Thymus (tissue), 11 donors: ENCODE measurements at regions not wholly inside any gene's neighbourhood (a gene's known extent, or its start where the extent isn't known, plus 50 kb on each side); places are given as distances from the start of the nearest gene placed in this dataset.

Experiments used
- DNase-seq, 9 donors: peaks; one replicate each; pipeline ENCODE4 v3.0.0-alpha.2; 2013; ENCODE audit warnings: low spot score in 9 of 9, low read depth in 6 of 9, missing footprints in 1 of 9
- H3K27ac ChIP-seq, 2 donors: one replicate each; pipeline ENCODE4 v1.5.1; 2013; ENCODE audit warnings: control low read depth in 1 of 2, low read depth in 1 of 2, low read length in 1 of 2, mild to moderate bottlenecking in 1 of 2, moderate library complexity in 1 of 2
- H3K27me3 ChIP-seq, 2 donors: one replicate each; pipeline ENCODE4 v1.5.1; 2013; ENCODE audit warnings: low read length in 1 of 2; ENCODE audit not compliant: control insufficient read depth in 2 of 2, insufficient read depth in 1 of 2
- H3K36me3 ChIP-seq, 2 donors: one replicate each; pipeline ENCODE4 v1.5.1; 2013; ENCODE audit warnings: low read length in 1 of 2, mild to moderate bottlenecking in 1 of 2, moderate library complexity in 1 of 2; ENCODE audit not compliant: control insufficient read depth in 2 of 2, insufficient read depth in 2 of 2
- H3K4me1 ChIP-seq, 2 donors: one replicate each; pipeline ENCODE4 v1.5.1; 2013; ENCODE audit warnings: low read length in 2 of 2; ENCODE audit not compliant: control insufficient read depth in 2 of 2, insufficient read depth in 2 of 2
- H3K4me3 ChIP-seq, 2 donors: one replicate each; pipeline ENCODE4 v1.5.1; 2013; ENCODE audit warnings: low read length in 2 of 2, control low read depth in 1 of 2, mild to moderate bottlenecking in 1 of 2
- H3K9me3 ChIP-seq, 2 donors: one replicate each; pipeline ENCODE4 v1.5.1; 2013; ENCODE audit warnings: low read length in 1 of 2, mild to moderate bottlenecking in 1 of 2; ENCODE audit not compliant: control insufficient read depth in 2 of 2, insufficient read depth in 1 of 2
- WGBS: extraction: QIAGEN DNeasy Blood & Tissue Kit; methylation state at CpG from one replicate; pipeline ENCODE4 v1.1.7; 2013; 5-methylcytosine and 5-hydroxymethylcytosine counted together
- donor health status: healthy.

DNA sequence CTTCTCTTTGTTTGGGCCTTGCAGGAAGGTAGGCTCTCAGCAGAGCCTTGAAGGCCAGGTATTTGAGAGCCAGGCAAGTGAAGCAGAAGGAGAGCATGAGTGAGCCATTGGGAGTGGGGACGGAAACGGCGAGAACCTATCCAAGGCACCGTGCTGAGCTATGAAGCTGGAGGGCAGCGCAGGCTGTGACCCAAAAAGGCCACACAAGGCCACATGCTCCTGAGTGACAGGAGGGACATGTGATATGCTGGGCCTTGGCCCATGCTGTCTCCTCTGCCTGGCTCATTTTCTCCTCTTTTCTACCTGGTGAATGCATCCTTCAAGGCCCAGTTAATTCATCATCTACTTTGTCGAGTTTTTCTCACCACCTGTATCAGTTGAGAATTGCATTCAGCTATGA is 136.3 kb downstream of the PALM2AKAP2 start:
- Histone ChIP-seq H3K4me1 (peaks cover 18 to 34% of the 10 kb centered on the region in 2 donors), H3K4me3 (no peak overlapping the region), H3K36me3 (no peaks in the 10 kb centered on the region), H3K27ac (no peak overlapping the region), H3K27me3 (no peaks in the 10 kb centered on the region), H3K9me3 (no peaks in the 10 kb centered on the region)
- 97% methylated on average over 6 of the region's 6 CpGs for WGBS
- DNase-seq = no peak

DNA sequence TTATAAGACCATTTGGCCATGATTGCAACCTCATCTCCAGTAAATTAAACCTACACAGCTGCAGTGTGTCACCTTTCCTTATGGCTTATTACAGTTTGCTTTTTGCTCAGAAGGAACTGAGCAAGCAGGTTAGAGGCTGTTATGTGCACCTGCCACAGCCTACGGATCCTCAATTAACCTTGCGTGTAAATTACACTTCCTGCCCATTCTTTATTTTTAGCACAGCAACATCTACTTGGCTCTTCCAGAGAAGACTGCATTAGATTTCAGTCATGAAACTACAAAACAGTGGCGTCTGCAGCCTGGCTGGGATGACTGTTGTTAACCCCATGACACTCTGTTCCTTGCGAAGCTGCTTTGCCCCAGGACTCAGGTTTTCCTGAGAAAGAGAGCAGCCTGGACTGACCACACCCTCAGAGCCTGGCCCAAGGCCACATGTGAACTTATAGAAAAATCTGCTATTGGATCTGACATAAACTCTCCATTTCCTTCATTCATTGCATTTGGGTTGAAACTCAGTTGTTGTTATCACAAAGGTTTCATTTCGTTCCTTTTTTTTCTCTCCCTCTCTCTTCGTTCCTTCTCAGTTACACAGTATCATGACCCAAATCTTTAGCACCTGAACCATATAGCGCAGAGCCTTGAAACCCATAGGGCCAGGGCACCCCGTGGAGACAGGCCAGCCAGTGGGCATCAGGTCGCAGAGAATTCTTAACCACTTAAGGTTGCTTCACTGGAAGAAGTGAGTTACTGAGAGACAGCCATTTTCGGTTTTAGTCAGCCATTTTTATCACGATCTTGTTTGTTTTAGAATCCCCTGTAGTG is 138.6 kb downstream of the PALM2AKAP2 start:
- WGBS = 46% methylated on average over 11 of the region's 11 CpGs
- Histone ChIP-seq H3K27me3 (no peaks in the 10 kb centered on the region), H3K9me3 (no peaks in the 10 kb centered on the region), H3K27ac (peak overlapping the region; percentile 95 to 96), H3K36me3 (no peaks in the 10 kb centered on the region), H3K4me3 (no peak overlapping the region), H3K4me1 (peaks cover 23 to 34% of the 10 kb centered on the region in 2 donors)
- peak in 7 of 9 donors; percentile 50 to 89 (median 70) for DNase-seq

DNA sequence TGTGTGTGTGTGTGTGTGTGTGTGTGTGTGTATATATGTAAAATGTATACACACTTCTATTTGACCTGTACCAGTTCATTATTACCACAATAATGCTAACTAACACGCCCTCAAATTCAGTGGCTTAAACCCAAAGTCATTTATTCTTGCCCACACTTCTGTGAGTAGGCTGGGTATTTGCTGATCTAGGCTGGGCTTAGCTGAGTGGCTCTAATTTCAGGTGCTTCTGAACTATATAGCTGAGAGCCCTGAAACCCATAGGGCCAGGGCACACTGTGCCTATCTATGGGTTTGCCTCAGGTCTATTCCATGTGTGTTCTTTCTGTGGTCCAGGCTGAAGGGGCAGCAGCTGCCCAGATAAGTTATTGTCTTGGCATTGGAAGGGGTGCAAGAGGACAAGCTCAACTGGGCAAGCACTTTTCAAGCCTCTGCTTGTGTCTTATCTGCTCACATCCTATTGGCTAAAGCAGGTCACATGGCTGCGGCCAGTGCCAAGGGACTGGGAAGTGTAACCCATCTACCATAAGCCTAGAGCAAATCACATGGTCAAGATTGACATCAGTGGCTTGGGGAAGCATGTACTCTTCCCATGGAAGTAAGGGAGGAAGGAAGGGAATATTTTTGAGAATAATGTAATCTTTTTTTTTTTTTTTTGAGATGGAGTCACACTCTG is 139.9 kb downstream of the PALM2AKAP2 start:
- Histone ChIP-seq H3K27me3 (no peaks in the 10 kb centered on the region), H3K4me3 (no peak overlapping the region), H3K4me1 (peaks cover 23 to 34% of the 10 kb centered on the region in 2 donors), H3K9me3 (no peaks in the 10 kb centered on the region), H3K27ac (no peak overlapping the region), H3K36me3 (no peaks in the 10 kb centered on the region)
- no peak for DNase-seq
- WGBS = 98% methylated on average over 2 of the region's 2 CpGs

DNA sequence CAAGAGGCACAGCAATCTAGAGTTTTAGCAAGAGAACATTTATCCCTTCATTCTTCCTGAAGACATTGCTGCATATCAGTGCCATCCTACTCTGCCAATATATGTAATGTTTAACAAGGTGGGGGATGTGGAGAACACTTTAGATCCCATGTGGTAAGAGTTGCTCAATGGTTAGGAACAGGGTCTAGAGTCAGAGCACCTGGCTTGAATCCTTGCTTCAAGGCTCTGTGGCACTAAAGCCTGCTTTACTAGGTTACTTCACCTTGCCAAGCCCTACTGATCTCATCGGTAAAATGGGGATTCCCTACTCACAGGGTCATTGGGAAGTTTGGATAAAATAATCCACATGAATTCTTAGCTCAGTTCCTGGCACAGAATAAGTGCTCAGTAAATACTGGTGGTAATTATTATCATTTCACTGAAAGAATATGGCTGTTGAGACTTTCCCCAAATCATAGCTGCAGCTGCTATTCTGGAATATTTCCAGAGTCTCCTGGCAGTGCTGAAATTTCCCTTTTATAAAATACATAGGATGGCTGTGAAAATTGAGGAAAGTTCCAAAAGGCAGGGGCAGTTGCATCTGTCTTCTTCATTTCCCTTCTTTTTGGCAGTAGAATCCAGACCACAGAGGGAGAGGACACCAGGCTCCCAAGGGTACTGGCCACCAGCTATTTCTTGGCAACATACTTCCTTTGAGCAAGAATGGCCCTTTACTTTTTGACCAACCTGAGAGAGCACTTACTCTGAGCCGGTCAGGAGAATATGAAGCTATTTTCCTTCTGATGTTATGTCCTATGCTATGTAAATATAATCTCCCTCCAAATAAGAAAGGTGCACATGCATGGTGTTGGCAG is 142.8 kb downstream of the PALM2AKAP2 start:
- no peak for DNase-seq
- peaks cover 17 to 28% of the 10 kb centered on the region in 2 donors for H3K4me1 ChIP-seq
- H3K27ac ChIP-seq = no peak overlapping the region
- no peak overlapping the region for H3K4me3 ChIP-seq
- no peaks in the 10 kb centered on the region for H3K36me3 ChIP-seq
- peaks cover 0 to 3% of the 10 kb centered on the region in 2 donors for H3K9me3 ChIP-seq
- no peaks in the 10 kb centered on the region for H3K27me3 ChIP-seq
- WGBS = 96% methylated on average over 2 of the region's 2 CpGs

DNA sequence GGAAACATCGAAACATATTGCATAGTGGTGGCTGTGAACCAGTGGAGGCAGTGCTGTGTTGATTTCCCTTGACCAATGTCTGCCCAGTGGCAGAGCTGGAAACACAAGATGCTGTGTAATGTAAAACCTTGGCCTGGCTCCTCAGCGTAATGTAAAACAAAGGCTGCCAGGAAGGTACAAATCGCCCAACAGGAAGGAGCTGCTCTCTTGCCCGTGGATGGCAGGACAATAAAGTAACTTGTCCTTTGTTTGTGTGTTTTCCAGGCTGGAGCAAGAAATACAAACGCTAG is 143.4 kb downstream of the PALM2AKAP2 start:
- DNase-seq = no peak
- Histone ChIP-seq H3K9me3 (peaks cover 0 to 3% of the 10 kb centered on the region in 2 donors), H3K27me3 (no peaks in the 10 kb centered on the region), H3K4me3 (no peak overlapping the region), H3K36me3 (no peaks in the 10 kb centered on the region), H3K4me1 (peaks cover 16 to 26% of the 10 kb centered on the region in 2 donors), H3K27ac (no peak overlapping the region)
- whole genome bisulfite sequencing = 90% methylated on average over 5 of the region's 5 CpGs

DNA sequence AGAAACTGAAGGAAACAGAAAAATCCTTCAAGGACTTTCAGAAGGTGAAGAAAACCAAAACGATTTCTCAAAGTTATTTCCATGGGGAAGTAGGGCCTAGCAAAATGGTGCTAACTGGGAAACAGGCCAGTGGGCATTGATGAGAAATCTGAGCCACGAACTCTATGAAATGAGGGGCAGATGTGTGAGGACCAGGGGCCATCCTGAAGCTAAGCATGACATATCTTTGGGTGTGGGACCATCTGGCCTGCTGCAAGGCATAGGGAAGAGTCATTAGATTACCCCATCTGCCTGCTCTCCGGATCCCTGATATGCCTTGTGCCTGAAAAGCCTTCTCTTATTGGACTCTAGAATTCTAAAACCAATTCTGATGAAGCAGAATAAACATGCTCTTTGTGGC is 143.8 kb downstream of the PALM2AKAP2 start:
- H3K27me3 ChIP-seq = no peaks in the 10 kb centered on the region

DNA sequence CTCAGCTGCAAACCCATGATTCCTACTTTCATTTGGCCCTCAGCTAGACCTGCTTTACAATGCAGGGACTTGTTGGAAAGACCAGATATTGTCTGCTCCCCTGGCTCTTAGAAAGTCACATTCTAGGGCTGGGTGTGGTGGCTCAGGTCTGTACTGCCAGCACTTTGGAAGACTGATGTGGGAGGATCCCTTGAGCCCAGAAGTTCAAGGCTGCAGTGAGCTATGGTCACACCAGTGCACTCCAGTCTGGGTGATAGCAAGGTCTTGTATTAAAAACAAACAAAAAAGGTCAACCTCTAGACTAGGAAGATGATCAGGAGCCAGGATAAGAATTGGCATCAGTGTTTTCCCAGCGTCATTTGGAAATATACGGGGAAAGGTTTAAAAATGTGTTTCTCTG is 145.8 kb downstream of the PALM2AKAP2 start:
- Histone ChIP-seq H3K36me3 (no peaks in the 10 kb centered on the region), H3K4me3 (no peak overlapping the region), H3K27me3 (no peaks in the 10 kb centered on the region), H3K4me1 (peaks cover 9 to 19% of the 10 kb centered on the region in 2 donors), H3K27ac (no peak overlapping the region), H3K9me3 (peaks cover 0 to 3% of the 10 kb centered on the region in 2 donors)
- no peak for DNase-seq
- 97% methylated on average over 2 of the region's 2 CpGs for WGBS

More for the DNA sequence above, 143.8 kb downstream of the PALM2AKAP2 start:
- no peak overlapping the region for H3K27ac ChIP-seq
- 91% methylated on average over 3 of the region's 3 CpGs for WGBS
- H3K9me3 ChIP-seq = peaks cover 0 to 3% of the 10 kb centered on the region in 2 donors
- no peak overlapping the region for H3K4me3 ChIP-seq
- no peak for DNase-seq
- peaks cover 12 to 26% of the 10 kb centered on the region in 2 donors for H3K4me1 ChIP-seq
- no peaks in the 10 kb centered on the region for H3K36me3 ChIP-seq

DNA sequence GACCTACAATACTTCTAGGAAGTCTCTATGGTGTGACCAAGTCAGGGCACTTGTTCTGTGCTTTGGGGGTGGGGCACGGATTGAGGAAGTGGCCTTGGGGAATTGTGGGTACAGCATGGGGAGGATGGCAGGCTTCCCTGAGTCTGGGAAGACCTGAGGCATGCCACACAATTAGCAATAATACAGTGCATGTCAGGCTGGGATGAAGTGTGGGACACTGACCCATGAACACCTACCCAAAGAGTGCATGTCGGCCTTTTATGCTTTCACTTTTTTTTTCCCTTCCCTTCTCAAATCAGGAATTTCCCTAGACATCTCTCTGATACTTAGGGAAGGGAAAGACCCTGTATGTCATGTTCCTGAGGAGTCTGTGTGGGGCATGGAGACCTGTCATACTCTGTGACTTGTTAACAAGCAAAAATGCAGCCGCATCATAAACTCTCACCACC is 146.4 kb downstream of the PALM2AKAP2 start:
- Histone ChIP-seq H3K9me3 (peaks cover 0 to 3% of the 10 kb centered on the region in 2 donors), H3K27ac (no peak overlapping the region), H3K4me3 (no peak overlapping the region), H3K36me3 (no peaks in the 10 kb centered on the region), H3K4me1 (peaks cover 6 to 16% of the 10 kb centered on the region in 2 donors), H3K27me3 (no peaks in the 10 kb centered on the region)
- DNase-seq = no peak
- 74% methylated on average over 3 of the region's 3 CpGs for WGBS

DNA sequence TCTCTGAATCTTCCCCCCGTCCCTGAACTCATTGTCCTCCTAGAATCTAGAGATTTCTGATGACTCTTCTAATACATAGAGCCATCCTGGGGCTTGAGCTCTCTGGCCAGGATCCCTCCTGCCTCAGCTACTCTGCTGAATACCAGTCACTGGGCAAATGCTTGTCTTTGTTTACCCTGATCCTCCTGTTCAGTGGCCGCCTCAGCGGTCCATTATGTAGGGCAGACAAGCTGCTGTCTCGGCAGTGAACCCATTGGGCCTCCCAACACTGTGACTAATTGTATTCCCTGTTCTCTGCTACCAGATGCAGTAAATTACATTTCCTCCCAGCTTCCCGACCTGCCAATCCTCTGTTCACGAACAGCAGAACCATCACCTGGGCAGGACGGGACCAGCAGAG is 151.6 kb downstream of the PALM2AKAP2 start:
- no peak overlapping the region for H3K27ac ChIP-seq
- no peak overlapping the region for H3K4me3 ChIP-seq
- no peaks in the 10 kb centered on the region for H3K36me3 ChIP-seq
- 96% methylated on average over 7 of the region's 7 CpGs for WGBS
- no peak for DNase-seq
- no peaks in the 10 kb centered on the region for H3K9me3 ChIP-seq
- H3K27me3 ChIP-seq = no peaks in the 10 kb centered on the region
- peaks cover 3 to 21% of the 10 kb centered on the region in 2 donors for H3K4me1 ChIP-seq
